Vagina (tissue), 2 donors: ENCODE measurements at regions not wholly inside any gene's neighbourhood (a gene's known extent, or its start where the extent isn't known, plus 50 kb on each side); places are given as distances from the start of the nearest gene placed in this dataset.

Experiments
- POLR2A ChIP-seq, 2 donors: fragments of 450-650 bp; IDR thresholded peaks; one replicate each; pipeline ENCODE4 v1.6.1; 2017; ENCODE audit warnings: antibody characterized with exemption in 2 of 2, mild to moderate bottlenecking in 2 of 2, moderate library complexity in 2 of 2
- POLR2AphosphoS5 ChIP-seq, 2 donors: sonication (generic); formaldehyde crosslinking; IDR thresholded peaks; one replicate each; pipeline ENCODE4 v1.9.0; 2017; ENCODE audit warnings: antibody characterized with exemption in 2 of 2, mild to moderate bottlenecking in 2 of 2, low read depth in 1 of 2; ENCODE audit not compliant: insufficient read depth in 1 of 2
- TF ChIP-seq, protein P1 (sequence below), 3 experiments: fragments of 450-650 bp in 2 of 3; fragments of 200-600 bp in 1 of 3; sonication (generic) in 1 of 3; IDR thresholded peaks; one replicate each; pipeline ENCODE4 v1.5.1; 2017 to 2019; ENCODE audit warnings: antibody characterized with exemption in 3 of 3, mild to moderate bottlenecking in 2 of 3, moderate library complexity in 2 of 3

DNA sequence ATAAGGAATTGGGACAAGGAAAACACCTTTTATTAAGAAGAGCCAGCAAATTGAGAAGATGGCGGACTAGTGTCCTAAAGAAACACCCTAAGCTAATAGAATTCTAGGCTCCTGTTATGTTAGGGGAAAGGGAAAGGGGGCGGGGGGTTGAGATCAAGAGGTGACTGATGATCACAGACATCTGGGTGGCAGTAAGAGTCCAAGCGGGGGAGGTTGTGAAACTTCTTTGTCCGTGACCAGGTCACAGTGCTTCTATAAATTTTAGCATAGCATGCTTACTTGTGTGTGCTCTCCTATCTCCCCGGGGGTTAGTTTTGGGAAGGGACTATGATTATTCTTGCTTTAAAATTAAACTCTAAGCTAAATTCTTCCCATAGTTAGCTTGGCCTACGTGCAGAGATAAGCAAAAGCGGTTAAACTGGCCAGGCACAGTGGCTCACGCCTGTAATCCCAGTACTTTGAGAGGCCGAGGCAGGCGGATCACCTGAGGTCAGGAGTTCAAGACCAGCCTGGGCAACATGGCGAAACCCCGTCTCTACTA, 262.1 kb downstream of the SKIDA1 start:
- TF ChIP-seq, protein P1, sequence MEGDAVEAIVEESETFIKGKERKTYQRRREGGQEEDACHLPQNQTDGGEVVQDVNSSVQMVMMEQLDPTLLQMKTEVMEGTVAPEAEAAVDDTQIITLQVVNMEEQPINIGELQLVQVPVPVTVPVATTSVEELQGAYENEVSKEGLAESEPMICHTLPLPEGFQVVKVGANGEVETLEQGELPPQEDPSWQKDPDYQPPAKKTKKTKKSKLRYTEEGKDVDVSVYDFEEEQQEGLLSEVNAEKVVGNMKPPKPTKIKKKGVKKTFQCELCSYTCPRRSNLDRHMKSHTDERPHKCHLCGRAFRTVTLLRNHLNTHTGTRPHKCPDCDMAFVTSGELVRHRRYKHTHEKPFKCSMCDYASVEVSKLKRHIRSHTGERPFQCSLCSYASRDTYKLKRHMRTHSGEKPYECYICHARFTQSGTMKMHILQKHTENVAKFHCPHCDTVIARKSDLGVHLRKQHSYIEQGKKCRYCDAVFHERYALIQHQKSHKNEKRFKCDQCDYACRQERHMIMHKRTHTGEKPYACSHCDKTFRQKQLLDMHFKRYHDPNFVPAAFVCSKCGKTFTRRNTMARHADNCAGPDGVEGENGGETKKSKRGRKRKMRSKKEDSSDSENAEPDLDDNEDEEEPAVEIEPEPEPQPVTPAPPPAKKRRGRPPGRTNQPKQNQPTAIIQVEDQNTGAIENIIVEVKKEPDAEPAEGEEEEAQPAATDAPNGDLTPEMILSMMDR (IDR thresholded peaks at IDR 0.05), result no peak
- no peak for TF ChIP-seq POLR2A (IDR thresholded peaks at IDR 0.05)
- no peak for TF ChIP-seq POLR2AphosphoS5 (IDR thresholded peaks at IDR 0.05; ENCODE audit: insufficient read depth in 1 of 2, low read depth in 1 of 2)
